ENCODE measurements at regions not wholly inside any gene's neighbourhood (a gene's known extent, or its start where the extent isn't known, plus 50 kb on each side); places are given as distances from the start of the nearest gene placed in this dataset.

DNA sequence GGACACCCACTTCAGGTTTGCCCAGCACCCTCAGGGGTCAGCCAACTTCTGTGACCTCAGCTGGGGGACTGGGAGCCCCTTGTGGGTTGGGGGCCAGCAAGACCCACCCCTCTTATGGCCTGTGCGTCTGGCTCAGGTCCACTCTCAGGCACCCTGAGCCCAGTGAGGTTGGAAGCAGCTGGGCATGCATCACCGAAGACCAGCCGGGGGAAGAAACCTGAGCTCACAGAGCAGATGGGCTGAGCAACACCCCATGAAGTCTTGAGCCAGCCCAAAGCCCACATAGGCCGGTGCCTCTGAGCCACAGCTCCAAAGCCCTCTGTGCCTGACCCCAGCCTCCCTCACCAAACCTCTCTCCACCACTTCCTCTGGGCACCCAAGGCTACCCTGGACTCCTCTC, 166.7 kb downstream of the RBFOX3 start:
- no peak for DNase-seq (ENCODE audit: low read depth)

DNA sequence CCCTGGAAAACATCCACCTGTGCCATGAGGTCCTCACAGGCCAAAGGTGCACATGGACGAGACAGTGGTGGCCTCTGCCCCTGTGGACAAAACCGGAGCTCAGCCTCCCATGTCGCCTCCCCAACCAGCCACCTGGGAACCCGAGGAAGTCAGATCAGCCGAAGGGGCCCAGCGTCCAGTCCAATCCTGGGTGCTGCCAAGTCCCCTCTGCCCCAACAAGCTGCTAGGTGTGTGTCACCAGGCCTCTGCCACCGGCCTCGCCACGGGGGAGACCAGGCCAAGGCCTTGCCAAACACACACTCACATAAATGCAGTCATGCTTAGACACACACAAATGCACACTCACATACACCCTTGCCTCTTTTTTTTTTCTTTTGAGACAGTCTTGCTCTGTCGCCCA, 167.8 kb downstream of the RBFOX3 start:
- no peak for DNase-seq (ENCODE audit: low read depth)

DNA sequence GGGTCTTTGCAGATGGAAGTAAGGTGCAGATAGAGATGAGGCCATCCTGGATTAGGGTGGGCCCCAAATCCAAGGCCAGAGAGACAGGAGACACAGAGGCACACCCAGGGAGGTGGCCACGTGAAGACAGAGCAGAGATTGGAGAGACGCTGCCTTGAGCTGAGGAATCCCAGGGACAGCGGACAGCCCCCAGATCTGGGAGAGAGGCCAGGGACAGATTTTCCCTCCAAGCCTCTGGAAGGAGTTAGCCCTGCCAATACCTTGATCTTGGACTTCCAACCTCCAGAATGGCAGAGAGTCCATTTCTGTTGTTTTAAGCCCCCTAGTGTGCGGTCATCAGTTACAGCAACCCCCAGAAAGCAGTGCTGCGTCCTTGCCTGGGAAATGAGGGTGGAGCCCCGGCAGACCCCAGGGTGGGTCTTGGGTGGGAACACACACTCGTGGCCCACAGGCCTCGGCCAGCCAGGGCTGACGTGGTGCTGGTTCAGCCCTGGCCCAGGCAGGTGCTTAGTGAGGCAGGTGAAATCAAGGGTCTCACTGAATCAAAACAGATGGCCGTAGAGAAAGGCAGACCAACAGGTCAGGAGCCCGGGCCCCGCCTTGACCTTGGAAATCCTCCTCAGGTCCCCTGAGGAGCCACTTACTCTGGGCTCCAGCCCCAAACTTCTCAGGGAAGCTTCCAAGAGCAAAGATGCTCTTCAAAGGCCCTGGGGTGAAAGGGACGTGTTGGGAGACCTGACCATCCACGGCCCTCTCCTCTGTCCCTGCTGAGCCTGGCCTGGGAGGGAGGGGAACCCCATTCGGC, 169.3 kb downstream of the RBFOX3 start:
- DNase-seq (ENCODE audit: low read depth), result no peak

DNA sequence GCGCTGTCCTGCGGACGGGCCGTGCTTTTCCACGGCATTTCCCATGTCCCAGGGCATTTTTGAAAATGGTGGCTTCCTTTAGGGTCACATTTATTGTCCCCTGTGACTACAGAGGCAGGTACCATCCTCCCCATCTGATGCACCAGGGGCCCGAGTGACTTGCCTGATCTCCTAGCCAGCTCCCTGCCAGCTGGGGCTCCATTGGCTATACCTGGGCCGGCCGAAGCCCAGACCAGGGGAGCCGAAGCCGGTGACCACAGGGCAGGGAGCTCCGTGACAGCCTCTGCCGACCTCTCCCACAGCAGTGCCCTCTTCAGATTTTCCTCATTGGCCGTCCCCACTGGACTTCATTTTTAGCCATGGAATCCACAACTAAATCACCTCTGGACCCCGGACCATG, 170.6 kb downstream of the RBFOX3 start:
- no peak for DNase-seq (ENCODE audit: low read depth)

DNA sequence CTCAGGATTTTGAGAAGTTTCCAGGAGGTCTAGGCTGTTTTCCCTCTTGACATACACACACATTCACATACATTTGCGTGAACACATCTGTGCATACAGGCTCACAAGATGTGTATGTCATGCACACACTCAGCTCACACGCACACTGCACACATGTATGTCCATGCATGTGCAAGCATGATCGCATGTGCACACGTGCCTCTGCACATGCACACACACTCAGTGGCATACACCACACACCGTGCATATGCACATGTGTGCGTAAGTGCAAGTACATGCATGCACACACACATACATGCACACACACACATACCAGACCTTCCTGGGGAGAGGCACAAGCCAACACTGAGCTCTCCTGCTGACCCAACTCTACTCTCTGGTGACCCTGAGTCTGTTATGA, 171.4 kb downstream of the RBFOX3 start:
- no peak for DNase-seq (ENCODE audit: low read depth)

DNA sequence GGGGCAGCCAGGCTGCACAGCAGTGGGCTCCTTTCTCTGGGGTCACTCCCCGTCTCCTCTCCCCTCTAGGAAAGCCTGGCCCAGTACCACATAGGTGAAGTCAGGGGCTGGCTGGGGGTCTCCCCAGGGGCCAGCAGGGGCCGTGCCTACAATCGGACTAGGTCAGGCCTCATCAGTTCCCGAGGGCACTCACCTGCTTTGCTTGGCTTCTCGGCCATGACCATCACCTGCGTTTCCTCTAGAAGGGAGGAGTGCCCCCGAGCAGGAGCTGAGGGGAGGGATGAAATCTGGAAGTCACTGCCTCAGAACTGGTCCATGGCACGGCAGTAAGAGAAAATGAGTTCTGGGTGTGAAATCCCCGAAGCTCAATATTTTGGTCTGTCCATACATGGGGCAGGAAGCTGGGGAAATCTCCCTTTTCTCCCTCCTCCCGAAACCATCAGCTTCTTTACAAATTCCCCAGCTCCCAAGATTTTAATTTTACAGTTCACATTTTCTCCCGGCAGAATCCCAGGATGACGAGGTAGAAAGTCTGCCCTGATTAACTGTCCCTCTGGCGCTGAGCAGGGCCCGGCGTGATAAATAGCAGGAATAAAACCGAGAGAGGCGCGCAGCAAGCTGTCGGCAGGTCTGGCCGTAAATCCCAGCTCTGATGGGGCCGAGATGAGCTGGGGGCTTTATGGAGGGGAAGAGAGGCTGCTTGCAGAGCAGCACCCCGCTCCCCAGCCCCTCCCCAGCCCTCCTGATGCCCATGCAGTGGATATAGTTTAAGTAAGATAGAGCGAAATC, 172.1 kb downstream of the RBFOX3 start:
- DNase-seq (ENCODE audit: low read depth), result no peak

DNA sequence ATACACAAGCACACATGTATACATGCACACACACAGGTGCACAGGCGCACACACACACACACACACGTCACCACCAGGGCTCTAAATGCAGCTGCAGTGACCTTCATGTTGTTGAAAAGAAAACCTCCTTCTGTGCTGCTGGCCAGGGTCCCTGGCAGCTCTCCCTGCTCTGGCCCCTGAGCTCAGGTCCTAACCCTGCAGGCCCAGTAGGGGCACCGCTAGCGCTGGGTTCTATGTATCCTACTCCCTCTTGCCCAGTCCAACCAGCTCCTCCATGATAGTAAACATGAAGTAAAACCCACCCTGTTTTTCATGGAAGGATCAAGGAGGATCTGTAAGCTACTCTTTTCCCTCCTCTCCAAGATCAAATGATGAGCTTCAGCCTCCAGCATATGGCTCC, 172.8 kb downstream of the RBFOX3 start:
- DNase-seq (ENCODE audit: low read depth), result no peak

DNA sequence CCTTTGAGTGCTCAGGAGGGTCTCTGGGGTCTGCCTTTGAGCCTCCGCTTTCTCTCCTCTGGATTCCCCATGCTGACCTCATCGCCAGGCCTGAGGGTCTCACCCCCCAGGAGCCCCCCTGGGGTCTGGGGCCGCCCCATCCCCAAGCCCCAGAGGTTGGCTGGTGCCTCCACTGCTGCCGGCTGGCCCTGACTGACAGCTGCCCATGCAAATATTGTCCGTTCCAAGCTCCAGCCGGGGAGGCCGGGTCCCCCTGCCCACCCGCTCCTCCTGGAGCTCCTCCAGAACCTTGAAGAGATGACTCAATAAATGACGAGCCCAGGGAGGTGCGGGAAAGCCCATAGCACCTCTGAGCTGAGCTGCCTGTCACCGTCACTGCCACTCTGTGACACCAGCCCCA, 173.8 kb downstream of the RBFOX3 start:
- no peak for DNase-seq (ENCODE audit: low read depth)

DNA sequence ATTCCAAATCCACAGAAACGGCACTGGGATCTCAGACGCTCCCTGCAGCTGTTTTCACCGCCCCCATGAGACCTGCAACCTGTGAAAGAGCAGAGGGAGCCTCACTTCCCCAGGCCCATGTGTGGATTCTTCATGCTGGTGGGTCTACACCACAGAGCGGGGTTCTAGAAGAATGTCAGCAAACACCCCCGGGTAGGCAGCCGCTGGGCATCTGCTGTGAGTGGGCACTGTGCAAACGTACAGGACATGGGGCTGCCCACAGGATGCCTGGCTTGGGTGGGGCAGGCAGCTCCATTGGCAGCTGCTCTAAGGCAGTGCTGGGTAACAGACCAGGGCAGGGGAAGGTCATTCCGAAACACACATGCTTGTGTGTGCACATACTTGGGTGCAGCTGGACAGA, 174.9 kb downstream of the RBFOX3 start:
- no peak for DNase-seq (ENCODE audit: low read depth)

DNA sequence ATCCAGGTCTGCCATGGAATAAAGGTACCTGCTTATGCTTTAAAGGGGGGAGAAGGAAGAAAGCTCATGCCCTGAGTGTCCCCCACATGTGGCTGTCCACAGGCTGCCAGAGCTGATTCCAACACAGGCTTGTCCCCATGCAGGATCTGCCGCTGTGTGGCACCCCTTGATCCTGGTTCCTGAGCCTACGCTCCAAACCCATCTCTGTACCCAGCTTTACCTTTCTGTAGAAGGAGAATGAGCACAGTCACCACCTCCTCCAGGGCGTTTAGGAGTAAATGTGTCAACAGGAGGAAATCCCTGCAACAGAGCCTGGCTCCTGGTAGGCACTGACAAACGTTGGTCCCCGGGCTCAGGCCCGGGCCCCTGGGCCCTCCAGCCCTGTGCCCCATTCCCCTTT, 175.6 kb downstream of the RBFOX3 start:
- no peak for DNase-seq (ENCODE audit: low read depth)

DNA sequence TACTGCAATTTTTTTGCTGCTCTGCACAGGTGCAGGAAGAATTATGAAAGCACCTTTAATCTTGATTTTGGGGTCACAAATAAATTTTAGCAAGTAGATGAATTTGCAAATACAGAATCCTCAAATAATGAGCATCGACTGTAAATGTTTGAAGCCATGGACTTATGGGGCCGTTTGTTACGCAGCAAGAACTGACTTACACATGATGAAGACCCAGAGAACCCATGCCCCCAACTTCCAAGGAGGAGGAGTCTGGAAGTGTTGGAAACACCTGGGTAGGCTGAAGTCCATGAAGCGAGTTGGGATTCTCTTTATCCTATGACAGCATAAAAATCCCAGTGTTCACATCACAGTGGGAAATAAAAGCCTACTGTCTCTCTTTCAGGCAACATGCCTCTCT, 176.6 kb downstream of the RBFOX3 start:
- DNase-seq (ENCODE audit: low read depth), result no peak

DNA sequence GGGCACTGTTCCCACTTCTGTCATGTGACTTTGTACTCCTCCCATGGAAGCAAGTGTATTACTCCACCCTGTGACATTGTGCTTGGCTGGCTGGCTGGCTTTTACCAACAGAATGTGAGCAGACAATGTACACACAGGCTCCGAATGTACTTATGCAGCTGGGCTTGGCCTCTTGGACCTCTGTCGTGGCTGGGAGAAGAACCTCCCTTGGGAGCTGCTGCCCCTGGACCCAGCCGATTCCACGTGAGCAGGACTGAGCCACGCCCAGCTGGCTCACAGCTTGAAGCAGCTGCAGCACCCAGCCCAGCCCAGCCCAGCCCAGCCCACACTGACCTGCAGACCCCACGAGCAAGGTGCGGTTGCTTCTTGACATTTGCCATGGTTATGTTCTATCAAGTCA, 177.5 kb downstream of the RBFOX3 start:
- no peak for DNase-seq (ENCODE audit: low read depth)

DNA sequence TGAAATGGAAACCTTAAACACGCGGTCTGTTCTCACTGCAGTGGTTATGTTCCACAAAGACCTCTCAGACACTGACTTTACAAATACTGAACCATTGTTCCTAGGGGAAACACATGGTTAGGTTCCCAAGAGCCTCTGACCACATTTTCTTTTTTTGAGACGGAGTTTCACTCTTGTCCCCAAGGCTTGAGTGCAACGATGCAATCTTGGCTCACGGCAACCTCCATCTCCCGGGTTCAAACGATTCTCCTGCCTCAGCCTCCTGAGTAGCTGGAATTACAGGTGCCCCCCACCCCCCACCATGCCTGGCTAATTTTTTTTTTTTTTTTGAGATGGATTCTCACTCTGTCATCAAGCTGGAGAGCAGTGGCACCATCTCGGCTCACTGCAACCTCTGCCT, 179.7 kb downstream of the RBFOX3 start:
- DNase-seq (ENCODE audit: low read depth), result no peak

DNA sequence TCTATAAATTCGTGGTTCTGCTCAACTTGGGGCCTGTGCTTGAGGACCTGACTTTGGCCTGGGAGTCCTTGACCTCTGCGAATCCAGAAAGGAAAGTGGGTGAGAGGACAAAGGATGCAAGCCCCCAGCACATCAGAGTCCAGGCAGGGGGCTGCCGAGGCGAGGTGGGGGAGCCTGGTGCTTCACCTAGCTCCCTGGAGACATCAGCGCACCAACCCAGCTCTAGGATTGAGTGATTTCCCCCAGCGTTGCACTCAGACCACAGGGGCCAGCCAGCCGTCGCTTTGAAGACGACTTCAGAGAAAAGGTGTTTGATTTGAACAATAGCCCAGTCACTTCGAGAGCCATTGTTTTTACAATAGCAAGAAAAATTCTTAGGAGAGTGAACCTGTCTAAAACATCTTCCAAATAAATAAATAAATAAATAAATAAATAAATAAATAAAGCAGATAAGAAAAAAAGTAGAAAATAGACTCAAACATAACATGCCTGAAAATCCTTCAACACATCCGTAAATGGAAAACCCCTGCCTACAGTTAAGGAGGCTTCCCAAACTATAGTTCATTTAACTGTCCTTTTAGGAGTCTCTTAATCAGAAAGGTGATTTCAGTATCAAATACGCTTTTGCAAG, 180.9 kb downstream of the RBFOX3 start:
- DNase-seq (ENCODE audit: low read depth), result no peak

DNA sequence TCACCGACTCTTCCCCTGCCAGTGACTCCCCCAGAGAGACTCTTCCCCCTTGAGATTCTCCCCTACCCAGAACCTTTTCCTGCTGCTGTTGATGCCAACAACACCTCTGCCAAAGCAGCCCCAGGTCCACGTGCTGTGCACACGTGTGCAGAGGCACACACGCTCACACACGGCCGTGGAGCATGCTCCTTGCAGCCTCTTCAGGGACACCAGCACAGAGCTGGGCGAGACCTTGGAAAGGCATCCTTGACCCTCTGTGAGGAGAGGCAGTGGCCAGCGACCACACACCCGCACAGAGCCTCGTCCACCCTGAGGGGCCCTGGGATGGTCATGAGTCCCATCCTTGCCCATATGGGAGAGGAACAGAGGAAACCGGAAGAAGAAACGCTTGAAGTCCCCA, 181.9 kb downstream of the RBFOX3 start:
- DNase-seq (ENCODE audit: low read depth), result no peak

DNA sequence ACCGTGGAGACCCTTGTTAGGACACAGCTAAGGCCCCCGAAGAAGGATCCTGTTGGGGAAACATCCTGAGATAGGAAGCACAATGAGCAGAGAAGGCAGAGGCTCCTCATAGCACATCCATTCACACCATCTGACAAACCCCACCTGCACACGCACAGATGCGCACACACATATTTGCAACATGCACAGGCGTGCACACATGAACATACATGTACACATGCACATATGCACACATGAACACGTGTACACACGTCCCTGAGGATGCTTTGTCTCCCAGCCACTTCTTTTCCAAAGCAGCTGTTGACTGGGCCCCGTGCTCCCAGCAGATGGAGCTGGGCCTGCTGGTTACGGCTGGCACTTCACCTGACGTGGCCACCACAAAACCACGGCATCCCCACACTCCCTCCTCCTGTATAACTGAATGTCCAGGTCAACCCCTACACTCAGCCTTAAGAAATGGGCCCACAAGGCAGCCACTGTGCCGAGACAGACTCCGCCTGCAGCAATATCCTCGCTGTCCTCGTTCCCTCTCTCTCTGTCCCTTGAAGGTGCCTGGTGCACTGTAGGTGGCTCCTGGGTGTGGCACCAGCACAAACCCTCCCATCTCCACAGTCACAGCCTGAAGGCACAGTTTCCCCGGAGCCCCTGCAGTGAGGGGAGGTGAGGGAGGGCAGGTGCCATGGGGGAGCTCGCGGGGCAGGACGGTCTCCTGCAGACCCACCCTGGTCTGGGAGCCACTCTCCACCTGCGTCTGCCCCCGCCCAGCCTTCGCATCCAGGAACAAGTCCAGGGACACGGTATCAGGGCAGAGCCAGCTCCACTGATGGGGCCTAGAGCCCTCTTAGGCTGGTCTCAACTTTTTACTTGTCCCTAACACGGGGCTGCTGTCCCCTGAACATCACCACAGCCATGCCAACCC, 183.0 kb downstream of the RBFOX3 start:
- DNase-seq (ENCODE audit: low read depth), result no peak

DNA sequence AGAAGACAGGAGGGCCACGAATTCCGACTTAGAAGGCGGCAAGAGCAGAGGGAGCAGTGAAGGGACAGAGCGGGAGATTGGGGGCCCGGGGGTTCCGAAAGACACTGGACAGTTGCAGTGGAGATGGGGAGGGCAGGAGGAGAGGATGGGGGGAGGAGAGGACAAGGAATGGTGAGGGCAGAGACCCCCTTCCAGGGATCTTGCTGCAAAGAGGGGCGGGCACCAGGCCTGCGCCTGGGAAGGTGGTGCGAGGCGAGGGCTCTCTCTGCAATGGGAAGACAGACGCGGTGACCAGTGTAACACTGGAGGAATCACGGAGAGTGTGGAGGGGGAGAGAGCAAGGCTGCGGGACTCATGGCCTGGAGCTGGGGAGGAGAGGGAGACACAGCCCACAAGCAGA, 185.2 kb downstream of the RBFOX3 start:
- DNase-seq (ENCODE audit: low read depth), result no peak

DNA sequence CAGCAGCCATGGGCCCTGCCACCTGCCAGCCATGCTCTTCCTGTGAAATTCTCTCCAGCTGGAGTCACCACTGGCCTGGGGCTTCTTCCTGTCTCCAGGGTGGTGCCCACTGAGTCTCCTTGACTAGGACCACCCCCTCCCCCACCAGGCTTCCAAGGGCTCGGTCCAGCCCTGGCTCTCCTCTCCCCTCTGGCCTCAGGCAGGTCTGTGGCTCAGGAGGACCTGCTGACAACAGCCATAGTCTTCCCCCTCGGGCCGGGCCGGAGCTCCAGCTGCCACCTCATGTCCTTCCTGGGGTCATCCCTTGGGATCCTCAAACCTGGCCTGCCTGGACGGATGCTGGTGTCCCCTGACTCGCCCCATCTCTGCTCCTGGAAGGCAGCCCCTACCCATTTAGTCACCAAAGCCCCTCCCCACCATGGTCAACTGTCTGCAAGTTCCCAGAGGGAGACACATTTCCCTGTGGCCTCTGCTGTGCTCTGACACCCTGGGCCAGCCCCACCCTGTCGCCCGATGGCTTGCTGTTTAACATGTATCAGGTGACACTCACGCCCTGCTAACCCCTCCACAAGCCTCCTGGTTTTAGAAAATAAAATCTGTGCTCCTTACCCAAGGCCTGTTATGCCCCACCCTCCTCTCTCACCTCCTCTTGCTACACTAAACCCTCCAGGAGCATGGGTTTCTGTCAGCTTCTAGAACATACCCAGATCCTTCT, 186.2 kb downstream of the RBFOX3 start:
- DNase-seq (ENCODE audit: low read depth), result no peak

DNA sequence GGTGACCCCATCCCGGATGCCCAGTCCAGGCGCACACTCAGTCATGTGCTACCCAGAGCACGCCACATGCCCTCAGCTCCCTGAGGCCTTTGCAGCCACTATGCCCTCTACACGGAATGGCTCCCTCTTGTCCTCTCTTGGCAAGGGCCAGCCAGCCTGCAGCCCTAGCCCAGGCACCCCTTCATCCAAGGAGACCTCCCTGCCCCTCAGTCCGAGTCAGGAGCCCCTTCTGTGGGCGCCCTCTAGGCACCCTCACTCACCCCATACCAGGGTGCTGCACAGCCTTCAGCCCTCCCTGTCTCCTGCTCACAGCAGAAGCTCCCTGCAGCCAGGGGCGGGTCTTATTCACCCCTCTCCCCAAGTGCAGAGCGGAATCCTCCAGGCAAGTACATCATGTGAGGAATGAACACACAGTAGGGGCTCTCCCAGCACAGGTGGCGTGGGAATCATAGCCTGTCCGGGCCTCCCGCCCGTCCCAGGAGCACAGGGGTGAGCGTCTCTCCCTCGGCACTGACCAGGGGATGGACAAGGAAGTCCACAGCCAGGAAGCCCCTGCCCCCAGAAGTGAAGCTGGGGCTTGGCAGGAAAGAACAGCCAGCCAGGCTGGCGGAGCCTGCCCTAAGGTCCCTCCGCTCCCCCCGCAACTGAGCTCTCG, 186.9 kb downstream of the RBFOX3 start:
- DNase-seq (ENCODE audit: low read depth), result no peak

DNA sequence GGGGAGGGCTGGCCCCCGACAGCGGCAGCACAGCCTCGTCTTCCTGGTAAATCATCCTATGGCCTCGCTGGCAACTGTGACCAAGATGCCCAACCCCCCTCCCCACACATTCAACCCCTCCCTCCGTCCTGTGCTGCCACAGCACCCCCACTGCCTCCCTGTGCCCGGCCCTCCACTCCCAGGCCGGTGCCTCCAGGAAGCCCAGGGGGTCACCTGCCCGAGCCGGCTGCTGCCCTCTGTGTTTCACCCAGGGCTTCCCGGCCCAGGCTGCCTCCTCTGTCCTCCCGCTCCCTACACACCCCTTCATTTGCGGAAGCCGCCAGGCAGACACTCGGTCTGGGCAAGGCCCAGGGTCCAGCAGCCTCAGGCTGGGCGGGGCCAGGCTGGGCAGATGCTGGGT, 188.6 kb downstream of the RBFOX3 start:
- no peak for DNase-seq (ENCODE audit: low read depth)
